Stimulated activated naive B cell treated with anti-CD40 and anti-IgM and Interleukin-4, amounts not matched to agents 10 μg/mL and 1 μg/mL and 100 μg/mL, for 72 hours (primary cell): ENCODE measurements at regions not wholly inside any gene's neighbourhood (a gene's known extent, or its start where the extent isn't known, plus 50 kb on each side); places are given as distances from the start of the nearest gene placed in this dataset.

ENCODE experiments used
- ATAC-seq, 2 donors: fragments of 150-1000 bp; cut with Tn5 transposase; replicated peaks; 2 replicates each; pipeline ENCODE4 v1.10.0; 2021; ENCODE audit warnings: moderate library complexity in 1 of 2
- DNase-seq: peaks from one replicate; pipeline ENCODE4 v3.0.0; 2021
- H3K27ac Mint-ChIP-seq: one replicate; pipeline ENCODE4 v1.8.0; 2022; ENCODE audit warnings: mild to moderate bottlenecking, mixed read lengths
- H3K27me3 Mint-ChIP-seq, 2 donors: one replicate each; pipeline ENCODE4 v1.8.0; 2022; ENCODE audit warnings: mixed read lengths in 2 of 2
- H3K36me3 Mint-ChIP-seq, 2 donors: one replicate each; pipeline ENCODE4 v1.8.0; 2022; ENCODE audit warnings: mixed read lengths in 2 of 2, mild to moderate bottlenecking in 1 of 2
- H3K4me1 Mint-ChIP-seq, 2 donors: one replicate each; pipeline ENCODE4 v1.8.0; 2022; ENCODE audit warnings: mixed read lengths in 2 of 2, mild to moderate bottlenecking in 1 of 2
- H3K4me3 Mint-ChIP-seq, 2 donors: one replicate each; pipeline ENCODE4 v1.8.0; 2022; ENCODE audit warnings: mild to moderate bottlenecking in 2 of 2, mixed read lengths in 2 of 2, moderate library complexity in 1 of 2
- H3K9me3 Mint-ChIP-seq, 2 donors: one replicate each; pipeline ENCODE4 v1.8.0; 2022; ENCODE audit warnings: mixed read lengths in 2 of 2, mild to moderate bottlenecking in 1 of 2

- peaks cover 49 to 73% of the 10 kb centered on the region in 2 donors for H3K4me1 Mint-ChIP-seq
- H3K36me3 Mint-ChIP-seq, result peaks cover 13 to 24% of the 10 kb centered on the region in 2 donors
- no peak overlapping the region for H3K4me3 Mint-ChIP-seq
- H3K27ac Mint-ChIP-seq, result peak overlapping the region; percentile 99
- no peaks in the 10 kb centered on the region for H3K27me3 Mint-ChIP-seq
- peaks cover 8 to 10% of the 10 kb centered on the region in 2 donors for H3K9me3 Mint-ChIP-seq
- ATAC-seq, result no peak
- DNase-seq, result no peak
These were observed 88.2 kb upstream of the ANKRD1 start for GRCh38 chr10:91009121-91009520.

- H3K4me1 Mint-ChIP-seq, result peaks cover 37 to 58% of the 10 kb centered on the region in 2 donors
- H3K27me3 Mint-ChIP-seq, result no peaks in the 10 kb centered on the region
- no peak for ATAC-seq
- H3K4me3 Mint-ChIP-seq, result no peak overlapping the region
- no peak for DNase-seq
- peaks cover 0 to 9% of the 10 kb centered on the region in 2 donors for H3K36me3 Mint-ChIP-seq
- no peaks in the 10 kb centered on the region for H3K9me3 Mint-ChIP-seq
- H3K27ac Mint-ChIP-seq, result no peak overlapping the region
These were observed 90.1 kb upstream of the ANKRD1 start for GRCh38 chr10:91010952-91011351.

GRCh38 chr10:91012502-91012901, 91.6 kb upstream of the ANKRD1 start:
- Mint-ChIP-seq H3K4me3 (no peak overlapping the region), H3K36me3 (peaks cover 0 to 7% of the 10 kb centered on the region in 2 donors), H3K9me3 (no peaks in the 10 kb centered on the region), H3K27ac (no peak overlapping the region), H3K27me3 (no peaks in the 10 kb centered on the region), H3K4me1 (peaks cover 27 to 43% of the 10 kb centered on the region in 2 donors)
- ATAC-seq (no peak), DNase-seq (no peak)

GRCh38 chr10:91013985-91014384, 93.1 kb upstream of the ANKRD1 start:
- Mint-ChIP-seq H3K27me3 (no peaks in the 10 kb centered on the region), H3K36me3 (peaks cover 0 to 5% of the 10 kb centered on the region in 2 donors), H3K4me1 (peaks cover 19 to 28% of the 10 kb centered on the region in 2 donors), H3K27ac (peak overlapping the region; percentile 44), H3K4me3 (no peak overlapping the region), H3K9me3 (no peaks in the 10 kb centered on the region)
- no peak for ATAC-seq
- no peak for DNase-seq

- H3K4me1 Mint-ChIP-seq, result peaks cover 8 to 11% of the 10 kb centered on the region in 2 donors
- no peaks in the 10 kb centered on the region for H3K27me3 Mint-ChIP-seq
- no peaks in the 10 kb centered on the region for H3K36me3 Mint-ChIP-seq
- H3K27ac Mint-ChIP-seq, result no peak overlapping the region
- no peak overlapping the region for H3K4me3 Mint-ChIP-seq
- DNase-seq (no peak), ATAC-seq (peak in 1 of 2 donors; percentile 47)
- H3K9me3 Mint-ChIP-seq, result no peaks in the 10 kb centered on the region
These were observed 96.3 kb upstream of the ANKRD1 start for GRCh38 chr10:91017198-91017597.

- Mint-ChIP-seq H3K4me1 (peaks cover 6 to 11% of the 10 kb centered on the region in 2 donors), H3K4me3 (no peak overlapping the region), H3K9me3 (peaks cover 0 to 2% of the 10 kb centered on the region in 2 donors), H3K27ac (no peak overlapping the region), H3K36me3 (peaks cover 0 to 1% of the 10 kb centered on the region in 2 donors), H3K27me3 (peaks cover 0 to 7% of the 10 kb centered on the region in 2 donors)
- DNase-seq (no peak), ATAC-seq (no peak)
These were observed 101.0 kb upstream of the ANKRD1 start for GRCh38 chr10:91021901-91022300.

- Mint-ChIP-seq H3K4me3 (no peak overlapping the region), H3K27ac (no peak overlapping the region), H3K36me3 (peaks cover 0 to 3% of the 10 kb centered on the region in 2 donors), H3K4me1 (peaks cover 6 to 11% of the 10 kb centered on the region in 2 donors), H3K27me3 (peaks cover 0 to 7% of the 10 kb centered on the region in 2 donors), H3K9me3 (peaks cover 0 to 2% of the 10 kb centered on the region in 2 donors)
- DNase-seq (no peak), ATAC-seq (no peak)
These were observed 101.5 kb upstream of the ANKRD1 start for GRCh38 chr10:91022390-91022789.

- DNase-seq (no peak), ATAC-seq (no peak)
- H3K36me3 Mint-ChIP-seq, result peaks cover 0 to 3% of the 10 kb centered on the region in 2 donors
- no peak overlapping the region for H3K27ac Mint-ChIP-seq
- H3K9me3 Mint-ChIP-seq, result peaks cover 0 to 2% of the 10 kb centered on the region in 2 donors
- H3K27me3 Mint-ChIP-seq, result peaks cover 0 to 7% of the 10 kb centered on the region in 2 donors
- peaks cover 6 to 11% of the 10 kb centered on the region in 2 donors for H3K4me1 Mint-ChIP-seq
- no peak overlapping the region for H3K4me3 Mint-ChIP-seq
These were observed 102.2 kb upstream of the ANKRD1 start for GRCh38 chr10:91022924-91023699.

- Mint-ChIP-seq H3K4me3 (no peak overlapping the region), H3K27ac (no peak overlapping the region), H3K36me3 (peaks cover 0 to 3% of the 10 kb centered on the region in 2 donors), H3K4me1 (peaks cover 2 to 11% of the 10 kb centered on the region in 2 donors), H3K9me3 (peaks cover 0 to 2% of the 10 kb centered on the region in 2 donors), H3K27me3 (peaks cover 0 to 7% of the 10 kb centered on the region in 2 donors)
- ATAC-seq (no peak), DNase-seq (no peak)
These were observed 103.0 kb upstream of the ANKRD1 start for GRCh38 chr10:91023700-91024398.

- H3K4me3 Mint-ChIP-seq, result no peak overlapping the region
- no peak overlapping the region for H3K27ac Mint-ChIP-seq
- peaks cover 0 to 2% of the 10 kb centered on the region in 2 donors for H3K9me3 Mint-ChIP-seq
- H3K27me3 Mint-ChIP-seq, result peaks cover 0 to 7% of the 10 kb centered on the region in 2 donors
- DNase-seq (no peak), ATAC-seq (no peak)
- peaks cover 0 to 3% of the 10 kb centered on the region in 2 donors for H3K36me3 Mint-ChIP-seq
- H3K4me1 Mint-ChIP-seq, result peaks cover under 1 to 7% of the 10 kb centered on the region in 2 donors
These were observed 103.7 kb upstream of the ANKRD1 start for GRCh38 chr10:91024541-91024940.

- Mint-ChIP-seq H3K36me3 (no peaks in the 10 kb centered on the region), H3K27me3 (peaks cover 4 to 6% of the 10 kb centered on the region in 2 donors), H3K4me1 (peaks cover 8 to 13% of the 10 kb centered on the region in 2 donors), H3K4me3 (no peak overlapping the region), H3K9me3 (peaks cover 3 to 4% of the 10 kb centered on the region in 2 donors), H3K27ac (no peak overlapping the region)
- no peak for ATAC-seq
- DNase-seq, result no peak
These were observed 111.8 kb upstream of the ANKRD1 start for GRCh38 chr10:91032611-91033206.

GRCh38 chr10:91033324-91033950, 112.5 kb upstream of the ANKRD1 start:
- Mint-ChIP-seq H3K4me1 (peaks cover 8 to 13% of the 10 kb centered on the region in 2 donors), H3K36me3 (no peaks in the 10 kb centered on the region), H3K9me3 (peaks cover 3 to 4% of the 10 kb centered on the region in 2 donors), H3K27me3 (peaks cover 4 to 6% of the 10 kb centered on the region in 2 donors), H3K27ac (no peak overlapping the region), H3K4me3 (no peak overlapping the region)
- DNase-seq, result no peak
- ATAC-seq, result no peak

GRCh38 chr10:91034042-91034441, 113.2 kb upstream of the ANKRD1 start:
- Mint-ChIP-seq H3K4me3 (no peak overlapping the region), H3K27me3 (peaks cover 4 to 6% of the 10 kb centered on the region in 2 donors), H3K36me3 (no peaks in the 10 kb centered on the region), H3K9me3 (peaks cover 3 to 4% of the 10 kb centered on the region in 2 donors), H3K4me1 (peaks cover 8 to 13% of the 10 kb centered on the region in 2 donors), H3K27ac (peak overlapping the region; percentile 70)
- ATAC-seq (peak in 1 of 2 donors; percentile 42), DNase-seq (no peak)
